GM21360 (cell line): ENCODE measurements at regions not wholly inside any gene's neighbourhood (a gene's known extent, or its start where the extent isn't known, plus 50 kb on each side); places are given as distances from the start of the nearest gene placed in this dataset.

ENCODE experiments used
- ATAC-seq: cut with Tn5 transposase; IDR thresholded peaks from one replicate; pipeline ENCODE4 v1.9.1; 2021; ENCODE audit warnings: mild to moderate bottlenecking, moderate library complexity; ENCODE audit not compliant: unreplicated experiment

GRCh38 chr10:128457136-128457535 lies 330.9 kb upstream of the MKI67 start:
- no peak for ATAC-seq

DNA sequence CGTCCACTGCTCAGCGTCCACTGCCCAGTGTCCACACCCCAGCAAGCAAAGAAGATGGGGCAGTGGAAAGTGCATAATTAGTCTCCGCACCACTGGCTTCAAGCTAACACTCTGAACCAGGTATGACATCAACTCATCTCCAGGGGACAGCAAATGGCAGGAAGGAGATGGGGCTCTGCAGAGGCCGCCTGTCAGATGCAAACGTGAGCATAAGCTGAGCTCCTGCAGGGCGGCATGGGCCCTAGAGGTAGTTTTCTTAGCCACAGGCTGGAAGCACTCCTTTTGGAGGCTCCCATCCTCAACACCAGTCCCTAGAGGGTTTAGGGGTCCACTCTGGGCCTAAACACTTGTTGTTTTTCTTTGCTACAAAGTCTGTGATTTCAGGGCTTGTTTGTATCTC lies 335.8 kb upstream of the MKI67 start:
- no peak for ATAC-seq

- no peak for ATAC-seq
Measured at GRCh38 chr10:128462844-128463243, 336.6 kb upstream of the MKI67 start.

DNA sequence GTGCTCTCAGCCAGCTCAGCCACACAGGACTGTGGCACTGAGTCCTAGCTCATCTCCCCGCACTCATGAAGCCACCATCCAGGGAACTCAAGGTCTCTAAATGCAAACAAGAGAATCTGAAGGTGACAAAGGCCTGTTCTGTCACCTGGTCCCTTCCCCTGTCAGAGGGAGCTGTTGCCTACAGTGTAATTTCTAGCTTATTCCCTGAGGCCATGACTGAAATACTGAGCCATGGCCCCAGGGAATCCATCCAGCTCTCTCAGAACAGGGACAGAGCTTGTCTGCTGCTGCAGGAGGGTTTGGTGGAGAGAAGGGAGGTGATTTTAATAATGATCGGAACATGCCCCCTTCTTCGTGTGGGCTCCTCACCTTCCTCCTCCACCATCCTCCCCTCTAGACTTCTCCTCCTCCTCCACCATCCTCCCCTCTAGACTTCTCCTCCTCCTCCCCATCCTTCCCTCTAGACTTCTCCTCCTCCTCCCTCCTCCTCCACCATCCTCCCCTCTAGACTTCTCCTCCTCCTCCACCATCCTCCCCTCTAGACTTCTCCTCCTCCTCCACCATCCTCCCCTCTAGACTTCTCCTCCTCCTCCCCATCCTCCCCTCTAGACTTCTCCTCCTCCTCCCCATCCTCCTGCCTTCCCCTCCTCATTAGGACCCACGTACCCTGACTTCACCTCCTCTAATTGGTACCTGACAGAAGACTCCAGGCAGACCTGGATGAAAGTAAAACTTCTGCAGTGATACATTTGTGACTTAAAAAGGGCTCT lies 338.0 kb upstream of the MKI67 start:
- no peak for ATAC-seq

- no peak for ATAC-seq
Measured at GRCh38 chr10:128465697-128466096, 339.5 kb upstream of the MKI67 start.

DNA sequence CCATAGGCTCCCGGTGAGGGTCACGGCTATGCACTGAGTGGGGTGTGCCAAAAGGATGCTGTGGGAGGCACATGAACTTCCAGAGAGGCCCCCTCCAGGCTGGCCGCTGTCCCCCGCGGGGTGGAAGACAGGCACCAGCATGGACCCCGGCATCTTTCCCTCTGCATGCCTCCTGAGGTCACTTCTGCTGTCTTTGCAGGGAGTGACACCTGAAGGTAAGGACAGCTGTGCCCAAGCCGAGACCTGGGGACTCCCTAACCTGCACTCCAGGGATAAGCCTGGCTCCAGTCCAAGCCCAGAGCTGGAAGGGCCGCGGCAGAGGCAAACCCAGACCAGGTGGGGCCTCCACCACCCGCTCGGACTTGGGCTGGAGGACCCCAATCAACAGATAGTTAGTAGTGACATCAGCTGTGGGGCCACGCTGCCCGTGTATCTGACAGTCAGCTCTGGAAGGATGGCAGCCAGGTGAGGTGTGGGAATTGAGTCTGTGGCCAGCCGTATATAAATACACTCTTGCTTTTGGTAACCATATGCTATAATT lies 340.7 kb upstream of the MKI67 start:
- no peak for ATAC-seq

- no peak for ATAC-seq
Measured at GRCh38 chr10:128468462-128468861, 342.2 kb upstream of the MKI67 start.

DNA sequence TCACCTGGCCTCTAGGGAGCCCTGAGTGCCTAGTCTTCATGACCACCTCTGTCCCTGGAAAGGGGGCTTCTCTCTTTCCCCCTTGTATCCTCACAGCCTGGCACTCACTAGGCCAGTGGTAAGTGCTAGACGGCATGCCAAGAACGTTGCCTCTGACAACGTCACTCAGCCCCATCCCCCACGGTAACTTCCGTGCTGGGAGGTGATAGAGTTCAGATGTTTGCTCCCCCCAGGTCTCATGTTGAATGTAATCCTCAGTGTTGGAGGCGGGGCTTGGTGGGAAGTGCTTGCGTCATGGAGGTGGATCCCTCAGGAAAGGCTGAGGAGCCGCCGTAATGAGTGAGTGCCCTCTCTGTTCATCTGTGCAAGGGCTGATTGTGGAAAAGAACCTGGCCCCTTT lies 343.3 kb upstream of the MKI67 start:
- ATAC-seq, result no peak

DNA sequence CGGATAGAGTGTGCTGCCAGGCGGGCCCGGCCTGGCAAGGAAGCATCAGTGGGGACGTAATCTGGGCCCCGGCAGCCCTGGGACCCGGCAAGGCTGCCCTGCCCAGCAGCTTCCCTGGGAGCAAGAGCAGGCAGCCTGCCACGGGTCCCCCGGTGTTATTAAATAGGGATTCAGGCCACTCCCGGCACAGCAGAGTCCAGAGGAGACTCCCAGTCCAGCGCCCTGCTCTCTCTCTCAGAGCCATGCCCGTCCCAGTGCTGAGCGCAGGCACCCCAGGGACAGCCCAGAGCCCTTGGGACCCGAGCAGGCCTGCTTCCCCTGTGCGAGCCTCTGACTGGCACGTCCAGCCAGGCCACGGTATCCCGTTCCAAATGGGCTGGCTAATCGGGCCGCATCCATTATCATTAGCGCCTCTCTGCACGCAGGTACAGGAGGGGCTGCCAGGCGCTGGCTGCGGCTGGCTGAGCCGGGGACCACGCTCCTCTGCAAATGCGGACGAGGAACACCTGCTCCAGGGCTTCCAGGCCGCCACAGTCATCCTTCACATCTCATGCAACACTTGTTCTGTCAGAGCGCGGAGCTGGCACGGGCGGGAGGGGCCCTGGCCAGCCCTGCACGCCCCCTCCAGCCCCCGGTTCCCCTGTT lies 344.2 kb upstream of the MKI67 start:
- ATAC-seq, result no peak

GRCh38 chr10:128471151-128471550 lies 344.9 kb upstream of the MKI67 start:
- no peak for ATAC-seq

- no peak for ATAC-seq
Measured at GRCh38 chr10:128472196-128472595, 346.0 kb upstream of the MKI67 start.

DNA sequence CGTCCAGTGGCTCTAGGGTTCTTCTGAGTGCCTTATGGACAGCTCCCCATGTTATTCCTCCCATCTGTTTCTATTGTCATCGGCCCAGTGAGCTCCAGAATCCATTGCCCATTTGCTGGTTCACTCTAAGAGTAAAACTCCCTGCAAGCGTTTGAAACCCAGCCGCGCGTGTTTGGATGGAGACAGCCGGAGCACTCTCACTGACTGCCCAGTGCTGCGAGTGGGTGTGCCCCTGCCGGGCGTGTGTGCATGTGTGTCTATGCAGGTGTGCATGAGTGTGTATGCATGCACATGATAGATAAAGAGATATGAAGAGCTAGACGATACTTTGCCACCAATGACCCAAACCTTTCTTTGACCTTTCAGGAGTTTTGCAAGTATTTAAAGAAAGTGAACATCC lies 347.2 kb upstream of the MKI67 start:
- ATAC-seq, result no peak

- ATAC-seq, result no peak
Measured at GRCh38 chr10:128473911-128474310, 347.7 kb upstream of the MKI67 start.

DNA sequence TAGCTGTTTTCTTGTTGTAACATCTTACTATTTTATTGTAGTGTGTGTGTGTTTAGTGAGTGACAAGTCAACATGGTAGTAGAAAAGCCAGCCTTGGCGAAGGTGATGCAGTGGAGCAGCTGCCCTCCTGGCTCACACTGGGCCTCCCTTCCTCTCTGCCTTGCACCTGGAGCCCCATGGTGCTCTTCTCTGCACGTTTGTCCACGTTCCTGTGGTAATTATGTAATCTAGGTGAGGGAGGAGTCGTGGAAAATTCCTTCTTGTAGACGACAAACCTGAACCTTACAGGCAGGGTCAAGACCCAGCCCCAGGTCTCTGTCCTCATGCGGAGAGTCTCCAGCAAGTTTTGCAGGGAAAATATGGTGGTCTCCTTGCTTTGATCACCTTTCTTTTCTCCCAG lies 348.3 kb upstream of the MKI67 start:
- ATAC-seq, result no peak

- ATAC-seq, result no peak
Measured at GRCh38 chr10:128475686-128476367, 349.6 kb upstream of the MKI67 start.

GRCh38 chr10:128476368-128476725 lies 350.1 kb upstream of the MKI67 start:
- ATAC-seq, result no peak

DNA sequence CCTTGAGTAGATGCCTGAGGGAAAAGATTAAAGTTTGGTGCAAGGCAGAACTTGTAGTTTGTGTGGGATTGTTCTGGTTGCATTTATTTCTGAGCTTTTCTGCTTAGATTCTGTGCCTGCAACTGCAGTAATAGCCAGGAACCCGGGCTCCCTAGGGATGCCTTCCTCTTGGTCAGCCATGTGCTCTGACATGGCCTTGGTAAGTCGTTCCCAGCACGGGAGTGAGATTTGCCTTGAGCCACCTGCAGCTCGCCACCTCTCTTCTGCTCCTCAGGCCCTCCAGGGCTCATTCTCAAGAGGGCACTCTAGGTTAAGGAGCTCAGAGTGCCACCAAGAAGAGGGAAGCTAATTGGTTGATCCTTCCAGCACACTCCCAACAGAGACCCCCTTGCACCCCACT lies 350.6 kb upstream of the MKI67 start:
- ATAC-seq, result no peak

- ATAC-seq, result no peak
Measured at GRCh38 chr10:128480601-128481000, 354.4 kb upstream of the MKI67 start.

GRCh38 chr10:128481152-128481840 lies 355.1 kb upstream of the MKI67 start:
- no peak for ATAC-seq

GRCh38 chr10:128482052-128482451 lies 355.8 kb upstream of the MKI67 start:
- no peak for ATAC-seq

GRCh38 chr10:128483216-128483615 lies 357.0 kb upstream of the MKI67 start:
- ATAC-seq, result no peak
